ENCODE measurements at regions not wholly inside any gene's neighbourhood (a gene's known extent, or its start where the extent isn't known, plus 50 kb on each side); places are given as distances from the start of the nearest gene placed in this dataset.

DNA sequence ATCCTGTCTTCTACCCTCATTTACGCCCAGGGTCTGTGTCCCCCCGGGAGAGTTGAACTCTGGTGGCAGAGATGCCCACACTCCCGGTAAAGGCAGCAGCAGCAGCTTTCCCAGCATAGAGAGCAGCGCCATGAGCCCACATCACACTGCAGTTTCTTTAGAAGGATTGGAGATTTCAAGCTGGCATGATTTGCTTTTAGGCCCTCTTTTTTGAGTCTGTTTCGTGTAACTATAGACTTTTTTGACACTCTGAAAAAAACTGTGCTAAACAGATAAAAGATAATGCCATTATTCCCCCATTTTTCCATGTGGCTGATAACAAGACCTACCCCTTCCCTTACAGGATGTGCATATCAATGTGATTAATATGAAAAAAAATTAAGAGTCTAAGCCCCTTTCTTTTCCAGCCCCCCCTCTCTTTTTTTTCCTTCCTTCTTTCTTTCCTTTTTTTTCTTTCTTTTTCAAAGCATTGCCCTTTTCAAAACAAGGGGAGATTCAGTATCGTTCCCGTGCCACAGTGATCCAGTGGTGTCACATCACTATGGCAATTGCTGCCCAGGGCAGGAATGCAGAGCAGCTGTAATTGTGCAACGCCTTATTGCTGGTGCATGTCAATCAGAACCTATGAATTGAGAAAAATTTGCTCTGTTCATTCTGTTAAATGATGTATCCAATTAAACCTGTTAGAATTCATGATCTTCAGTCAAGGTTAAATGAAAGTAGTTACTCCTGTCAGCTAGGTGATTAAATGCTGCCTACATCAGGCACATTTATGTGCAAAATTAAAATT lies 104.5 kb downstream of the CDCA7 start:
- WGBS, 2 donors, result 74 to 84% methylated on average over 8 of the region's 8 CpGs
- ATAC-seq (ENCODE audit: insufficient read depth, low FRiP score), result no peak
- no peaks in the 10 kb centered on the region for H3K27me3 ChIP-seq (ENCODE audit: control insufficient read depth in 3 of 3, insufficient read depth in 3 of 3, low read length in 2 of 3)
- H3K4me3 ChIP-seq, result no peak overlapping the region
- DNase-seq, result no peak
- no peak overlapping the region for H3K27ac ChIP-seq (ENCODE audit: low read depth in 1 of 2, low read length in 1 of 2)
- H3K36me3 ChIP-seq (ENCODE audit: control insufficient read depth in 4 of 4, insufficient read depth in 4 of 4, low read length in 4 of 4), result no peaks in the 10 kb centered on the region
- H3K9me3 ChIP-seq (ENCODE audit: control insufficient read depth in 4 of 4, insufficient read depth in 3 of 4, low read length in 3 of 4), result no peaks in the 10 kb centered on the region
- H3K9ac ChIP-seq (ENCODE audit: insufficient read depth in 1 of 2, low read length in 2 of 2), result no peak overlapping the region
- no peak for TF ChIP-seq CTCF (IDR thresholded peaks at IDR 0.05; ENCODE audit: control extremely low read depth, extremely low read depth)
- peaks cover 0 to 5% (median 0%) of the 10 kb centered on the region in 5 donors for H3K4me1 ChIP-seq (ENCODE audit: control insufficient read depth in 5 of 5, insufficient read depth in 5 of 5, low read length in 5 of 5)

DNA sequence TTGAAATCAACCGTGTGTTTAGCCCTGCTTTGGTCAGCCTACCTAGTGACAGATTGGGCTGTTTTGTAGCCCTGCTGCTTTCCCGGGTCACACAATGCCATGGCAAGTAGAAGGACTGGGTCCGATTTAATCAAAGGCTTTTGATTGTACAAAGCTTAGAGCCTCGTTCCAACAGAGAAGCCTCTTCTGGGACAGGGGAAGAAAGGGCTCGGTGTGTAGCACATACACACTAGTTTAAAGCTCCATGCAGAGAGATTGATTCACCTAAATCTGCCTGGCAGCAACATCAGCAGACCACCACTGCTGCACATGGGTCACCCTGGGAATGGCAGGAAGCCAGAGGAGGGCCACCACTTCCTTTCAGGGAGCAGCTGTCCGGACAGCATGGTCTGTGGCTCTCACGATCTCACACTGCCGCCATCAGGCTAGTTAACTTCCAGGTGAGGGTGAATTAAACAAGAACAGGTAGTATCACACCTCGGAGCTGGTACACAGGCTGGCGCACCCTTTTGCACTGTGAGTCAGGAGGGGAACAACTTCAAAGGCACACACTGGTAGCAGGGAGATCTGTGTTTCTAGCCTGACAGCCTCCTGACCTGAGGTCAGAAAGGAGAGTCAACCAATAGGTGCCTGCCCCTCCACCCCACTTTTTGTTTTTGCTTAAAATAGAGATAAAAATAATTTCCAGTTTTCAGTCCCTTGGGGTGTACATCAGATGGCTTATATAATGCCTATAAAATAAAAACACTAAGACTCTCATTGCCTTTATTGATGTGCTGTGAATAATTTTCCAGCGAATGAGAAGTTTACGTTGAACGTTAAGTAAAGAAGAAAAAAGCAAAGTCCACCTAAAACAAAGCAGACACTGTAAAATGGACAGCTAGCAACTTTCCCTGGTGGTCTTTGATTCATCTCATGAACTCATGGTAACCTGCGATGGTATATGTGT lies 108.5 kb downstream of the CDCA7 start:
- no peak for TF ChIP-seq CTCF (IDR thresholded peaks at IDR 0.05; ENCODE audit: control extremely low read depth, extremely low read depth)
- Histone ChIP-seq H3K4me3 (no peak overlapping the region), H3K9me3 (ENCODE audit: control insufficient read depth in 4 of 4, insufficient read depth in 3 of 4, low read length in 3 of 4) (no peaks in the 10 kb centered on the region), H3K27me3 (ENCODE audit: control insufficient read depth in 3 of 3, insufficient read depth in 3 of 3, low read length in 2 of 3) (peaks cover 0 to 3% (median 0%) of the 10 kb centered on the region in 3 donors), H3K9ac (ENCODE audit: insufficient read depth in 1 of 2, low read length in 2 of 2) (no peak overlapping the region), H3K36me3 (ENCODE audit: control insufficient read depth in 4 of 4, insufficient read depth in 4 of 4, low read length in 4 of 4) (no peaks in the 10 kb centered on the region), H3K27ac (ENCODE audit: low read depth in 1 of 2, low read length in 1 of 2) (no peak overlapping the region), H3K4me1 (ENCODE audit: control insufficient read depth in 5 of 5, insufficient read depth in 5 of 5, low read length in 5 of 5) (peaks cover 0 to 5% (median 0%) of the 10 kb centered on the region in 5 donors)
- ATAC-seq (ENCODE audit: insufficient read depth, low FRiP score) (no peak), DNase-seq (peak in 2 of 3 donors; percentile 13 to 25)
- 68% methylated on average over 14 of the region's 14 CpGs for WGBS, 2 donors

GRCh38 chr2:173463846-173464245 lies 109.2 kb downstream of the CDCA7 start:
- Histone ChIP-seq H3K4me1 (ENCODE audit: control insufficient read depth in 5 of 5, insufficient read depth in 5 of 5, low read length in 5 of 5) (peaks cover 0 to 5% (median 0%) of the 10 kb centered on the region in 5 donors), H3K36me3 (ENCODE audit: control insufficient read depth in 4 of 4, insufficient read depth in 4 of 4, low read length in 4 of 4) (no peaks in the 10 kb centered on the region), H3K27me3 (ENCODE audit: control insufficient read depth in 3 of 3, insufficient read depth in 3 of 3, low read length in 2 of 3) (peaks cover 0 to 3% (median 0%) of the 10 kb centered on the region in 3 donors), H3K4me3 (no peak overlapping the region), H3K9me3 (ENCODE audit: control insufficient read depth in 4 of 4, insufficient read depth in 3 of 4, low read length in 3 of 4) (no peaks in the 10 kb centered on the region), H3K27ac (ENCODE audit: low read depth in 1 of 2, low read length in 1 of 2) (no peak overlapping the region), H3K9ac (ENCODE audit: insufficient read depth in 1 of 2, low read length in 2 of 2) (no peak overlapping the region)
- no peak for TF ChIP-seq CTCF (IDR thresholded peaks at IDR 0.05; ENCODE audit: control extremely low read depth, extremely low read depth)
- whole genome bisulfite sequencing, 2 donors, result 91 to 95% methylated on average over 6 of the region's 6 CpGs
- no peak for ATAC-seq (ENCODE audit: insufficient read depth, low FRiP score)
- no peak for DNase-seq

All from lung (tissue), 11 donors.